GM21423 (cell line): ENCODE measurements at regions not wholly inside any gene's neighbourhood (a gene's known extent, or its start where the extent isn't known, plus 50 kb on each side); places are given as distances from the start of the nearest gene placed in this dataset.

Experiments
- ATAC-seq: cut with Tn5 transposase; IDR thresholded peaks from one replicate; pipeline ENCODE4 v1.9.1; 2021; ENCODE audit warnings: mild to moderate bottlenecking, moderate library complexity; ENCODE audit not compliant: unreplicated experiment

DNA sequence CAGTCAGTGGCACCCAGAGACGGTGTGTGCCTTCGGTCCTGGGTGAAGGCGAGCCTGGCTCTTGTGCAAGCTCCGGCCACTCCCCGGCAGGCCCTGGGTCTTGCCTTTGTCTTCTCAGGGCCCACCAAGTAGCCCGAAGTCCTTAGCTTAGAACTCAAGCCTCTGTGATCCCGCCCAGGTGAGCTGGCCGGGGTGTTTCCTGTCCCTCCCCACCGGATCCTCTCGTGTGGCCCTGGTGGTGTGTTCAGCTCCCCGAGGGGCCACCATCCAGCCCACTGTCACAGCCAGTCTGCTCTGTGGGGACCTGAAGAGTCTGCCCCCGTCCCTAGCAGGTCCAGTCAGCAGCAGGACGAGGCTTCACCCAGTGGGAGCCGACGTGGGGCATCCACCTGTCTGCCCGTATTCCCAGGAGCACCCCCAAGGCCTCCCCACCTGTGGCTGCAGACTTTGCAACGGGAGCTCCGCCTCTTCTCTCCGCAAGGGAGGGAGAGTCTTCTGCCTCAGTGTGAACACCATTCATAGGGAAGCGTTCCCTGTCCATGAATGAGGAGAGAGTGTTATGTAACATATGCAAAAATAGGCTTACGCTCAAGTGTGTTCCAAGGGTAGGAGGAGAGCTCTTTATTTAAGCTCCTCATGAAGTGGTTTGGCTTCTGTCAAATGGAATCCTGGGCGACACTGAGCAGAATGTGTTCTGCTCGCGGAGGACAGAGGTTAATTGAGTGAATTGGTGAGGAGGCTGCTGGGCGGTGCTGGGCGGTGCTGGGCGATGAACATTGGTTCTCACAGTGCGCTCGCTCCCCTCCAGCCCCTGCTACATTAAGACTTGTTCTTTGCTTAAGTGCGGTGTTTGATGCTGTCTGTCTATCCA, 108.9 kb downstream of the CRYAA start:
- ATAC-seq, result no peak

DNA sequence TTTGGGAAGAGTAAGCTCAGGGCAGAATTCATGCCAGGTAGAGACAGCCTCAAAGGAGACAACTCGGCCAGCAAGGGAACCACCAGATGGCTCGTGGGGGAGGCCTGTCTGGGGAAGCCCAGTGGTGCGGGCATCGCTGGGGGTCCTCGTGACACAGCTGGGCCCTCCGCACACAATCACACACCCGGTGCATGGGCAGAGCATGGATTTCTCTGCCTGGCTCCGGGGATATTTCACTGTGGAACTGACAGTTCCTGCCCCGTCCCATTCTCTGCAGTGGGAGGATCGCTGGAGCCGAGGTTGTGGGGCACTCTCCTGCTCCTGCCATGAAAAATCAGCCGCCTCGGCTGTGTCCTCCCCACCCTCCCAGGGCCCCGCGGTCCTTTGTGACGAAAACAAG, 108.0 kb downstream of the CRYAA start:
- ATAC-seq, result no peak

DNA sequence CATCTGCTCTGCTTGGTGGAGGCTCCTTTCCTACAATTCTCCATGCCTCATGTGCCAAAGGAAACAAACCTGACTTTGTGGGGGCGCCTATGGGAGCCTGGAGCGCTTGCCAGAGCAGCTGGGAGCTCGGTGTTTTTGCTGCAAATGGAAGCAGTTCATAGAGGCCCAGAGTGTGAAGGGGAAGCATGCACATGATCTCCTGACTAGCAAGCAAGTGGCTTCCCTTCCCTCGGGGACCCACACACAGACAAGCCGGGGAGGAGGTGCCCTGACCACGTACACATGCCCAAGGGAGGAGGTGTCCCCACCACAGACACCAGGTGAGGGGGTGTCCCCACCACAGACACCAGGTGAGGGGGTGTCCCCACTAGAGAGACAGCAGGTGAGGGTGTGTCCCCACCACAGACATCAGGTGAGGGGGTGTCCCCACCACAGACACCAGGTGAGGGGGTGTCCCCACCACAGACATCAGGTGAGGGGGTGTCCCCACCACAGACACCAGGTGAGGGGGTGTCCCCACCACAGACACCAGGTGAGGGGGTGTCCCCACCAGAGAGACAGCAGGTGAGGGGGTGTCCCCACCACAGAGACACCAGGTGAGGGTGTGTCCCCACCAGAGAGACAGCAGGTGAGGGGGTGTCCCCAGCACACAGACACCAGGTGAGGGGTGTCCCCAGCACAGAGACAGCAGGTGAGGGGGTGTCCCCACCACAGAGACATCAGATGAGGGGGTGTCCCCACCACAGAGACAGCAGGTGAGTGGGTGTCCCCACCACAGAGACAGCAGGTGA, 106.8 kb downstream of the CRYAA start:
- no peak for ATAC-seq

DNA sequence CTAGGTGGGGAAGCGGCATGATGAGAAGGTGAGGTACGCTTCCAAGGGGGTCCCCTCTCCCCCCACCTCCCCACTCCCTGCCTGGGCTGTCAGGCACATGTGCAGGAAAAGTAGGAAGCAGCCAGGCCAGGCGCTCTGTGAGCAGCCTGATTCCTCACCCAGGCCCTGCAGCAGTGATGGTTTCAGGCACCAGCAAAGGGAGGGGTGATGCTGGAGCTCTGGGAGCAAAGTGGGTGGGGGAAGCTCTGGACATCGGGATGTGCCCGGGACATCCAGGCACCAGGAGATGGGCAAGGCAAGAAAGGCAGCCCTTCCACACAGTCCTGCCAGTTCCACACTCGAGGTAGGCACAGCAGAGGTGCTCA, 106.1 kb downstream of the CRYAA start:
- ATAC-seq, result no peak

DNA sequence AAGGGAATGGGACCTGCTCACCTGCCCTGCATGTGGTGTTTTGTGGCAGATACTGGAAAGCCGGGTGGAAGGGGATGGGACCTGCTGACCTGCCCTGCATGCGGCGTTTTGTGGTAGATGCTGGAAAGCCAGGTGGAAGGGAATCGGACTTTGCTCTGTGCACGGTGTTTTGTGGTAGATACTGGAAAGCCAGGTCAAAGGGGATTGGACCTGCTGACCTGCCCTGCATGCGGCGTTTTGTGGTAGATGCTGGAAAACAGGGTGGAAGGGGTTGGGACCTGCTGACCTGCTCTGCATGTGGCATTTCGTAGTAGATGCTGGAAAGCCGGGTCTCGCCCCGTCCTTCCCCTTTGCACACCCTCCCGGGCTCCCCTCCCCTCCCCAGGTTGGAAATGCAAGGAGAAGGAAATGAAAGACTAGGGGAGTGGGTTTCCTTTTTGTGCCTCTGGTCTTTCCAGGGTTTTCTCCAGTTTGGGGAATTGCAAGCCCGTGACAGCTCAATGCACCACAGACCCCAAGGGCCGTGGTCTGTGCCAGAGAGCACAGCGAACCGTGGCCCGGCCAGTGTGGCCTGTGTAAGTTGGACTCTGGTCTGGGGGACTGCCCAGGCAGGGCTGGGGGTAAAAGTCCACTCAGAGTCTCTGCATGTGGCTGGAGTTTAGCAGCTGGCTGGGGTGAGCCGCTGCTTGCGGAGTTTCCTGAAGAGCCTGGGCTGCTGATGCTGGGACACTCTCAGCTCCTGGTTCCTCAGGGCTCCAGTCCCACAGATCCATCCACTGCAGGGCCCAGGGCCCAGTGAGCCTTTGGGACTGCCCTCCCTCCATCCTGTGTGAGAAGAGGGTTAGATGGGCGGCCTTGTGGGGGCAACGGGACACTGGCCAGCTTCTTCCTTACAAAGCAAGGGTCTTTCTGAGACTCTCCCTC, 105.5 kb downstream of the CRYAA start:
- no peak for ATAC-seq

DNA sequence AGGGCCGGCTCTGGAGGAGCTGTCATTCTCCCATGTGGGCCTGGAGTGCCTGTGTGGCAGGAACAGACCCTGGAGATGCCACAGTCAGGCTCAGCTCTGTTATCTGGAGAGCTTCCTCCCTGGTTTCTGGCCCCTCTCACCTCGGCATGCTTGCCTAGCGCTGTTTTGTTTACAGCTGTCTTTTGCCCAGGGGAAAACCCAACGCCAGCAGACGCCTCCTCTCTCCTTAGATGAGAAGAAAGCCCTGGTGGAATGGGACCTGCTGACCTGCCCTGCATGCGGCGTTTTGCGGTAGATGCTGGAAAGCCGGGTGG, 104.9 kb downstream of the CRYAA start:
- ATAC-seq, result no peak

DNA sequence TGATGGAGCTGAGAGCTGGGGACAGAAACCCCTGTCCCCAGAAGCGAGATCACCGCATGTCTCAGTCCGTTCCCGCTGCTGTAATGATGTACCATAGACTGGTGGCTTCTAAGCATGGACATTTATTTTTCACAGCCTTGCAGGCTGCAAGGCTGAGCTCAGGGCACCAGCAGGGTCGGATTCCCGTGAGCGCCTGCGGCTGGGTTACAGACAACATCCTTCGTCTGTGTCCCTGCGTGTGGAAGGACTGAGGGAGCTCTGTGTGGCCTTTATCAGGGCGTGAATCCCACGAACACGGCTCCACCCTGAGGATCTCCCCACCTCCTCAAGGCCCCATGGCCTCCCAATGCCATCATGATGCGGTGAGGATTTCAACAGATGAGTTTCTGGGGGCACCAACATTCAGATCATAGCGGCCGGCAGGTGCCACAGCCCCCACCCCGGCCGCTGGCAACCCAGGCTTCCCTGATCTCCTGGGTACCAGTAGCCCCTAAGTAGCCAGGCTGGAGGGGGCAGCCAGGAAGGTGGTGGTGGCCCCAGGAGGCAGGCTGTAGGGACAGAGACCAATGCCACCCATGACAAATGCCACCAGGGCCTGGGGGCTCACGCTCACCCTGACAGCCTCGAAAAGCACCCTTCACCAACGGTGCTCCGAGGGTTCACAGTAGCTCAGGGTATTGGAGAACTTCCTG, 104.4 kb downstream of the CRYAA start:
- ATAC-seq, result no peak

DNA sequence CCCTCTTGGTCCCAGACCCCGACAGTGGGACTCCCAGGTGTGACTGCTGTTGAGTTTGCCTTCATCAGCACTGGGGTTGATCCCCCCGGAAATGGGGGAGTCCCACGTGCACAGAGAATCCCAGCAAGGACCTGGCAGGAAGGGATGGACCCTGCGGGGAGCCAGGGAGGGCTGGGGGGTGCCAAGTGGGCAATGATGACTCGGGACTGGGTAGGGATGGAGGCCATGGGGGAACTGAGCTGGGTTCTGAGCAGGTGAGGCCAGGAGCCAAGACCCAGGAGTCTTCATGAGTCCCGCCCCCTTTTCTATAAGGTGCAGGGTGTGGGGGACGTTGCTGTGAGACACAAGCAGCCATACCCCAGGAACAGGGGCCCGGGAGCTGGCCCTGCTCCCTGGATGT, 103.8 kb downstream of the CRYAA start:
- no peak for ATAC-seq

DNA sequence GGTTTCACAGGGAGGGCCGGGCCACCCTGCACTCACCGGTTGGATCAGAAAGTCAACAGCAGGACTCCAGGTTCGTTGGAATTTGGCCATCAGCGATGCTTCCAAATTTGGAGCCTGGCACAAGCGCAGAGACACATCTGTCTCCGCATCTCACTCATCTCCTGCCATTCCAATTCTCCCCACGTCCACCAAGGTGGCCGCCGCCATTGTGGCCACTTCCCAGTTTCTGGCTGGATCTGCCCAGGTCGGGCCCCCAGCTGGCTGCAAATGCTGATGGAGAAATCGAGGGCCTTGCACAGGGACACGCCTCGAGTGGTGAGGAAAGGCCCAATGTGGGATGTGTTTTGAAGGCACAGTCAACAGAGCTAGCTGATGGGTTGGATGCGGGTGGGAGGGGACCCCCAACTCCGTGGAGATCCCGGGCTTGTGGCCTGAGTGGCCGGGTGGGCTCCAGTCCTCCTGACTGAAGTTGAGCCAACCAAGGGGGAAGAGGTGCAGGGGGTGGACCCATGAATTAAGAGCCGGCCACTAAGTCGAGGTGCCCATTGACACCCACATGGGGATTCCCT, 102.7 kb downstream of the CRYAA start:
- ATAC-seq, result no peak

DNA sequence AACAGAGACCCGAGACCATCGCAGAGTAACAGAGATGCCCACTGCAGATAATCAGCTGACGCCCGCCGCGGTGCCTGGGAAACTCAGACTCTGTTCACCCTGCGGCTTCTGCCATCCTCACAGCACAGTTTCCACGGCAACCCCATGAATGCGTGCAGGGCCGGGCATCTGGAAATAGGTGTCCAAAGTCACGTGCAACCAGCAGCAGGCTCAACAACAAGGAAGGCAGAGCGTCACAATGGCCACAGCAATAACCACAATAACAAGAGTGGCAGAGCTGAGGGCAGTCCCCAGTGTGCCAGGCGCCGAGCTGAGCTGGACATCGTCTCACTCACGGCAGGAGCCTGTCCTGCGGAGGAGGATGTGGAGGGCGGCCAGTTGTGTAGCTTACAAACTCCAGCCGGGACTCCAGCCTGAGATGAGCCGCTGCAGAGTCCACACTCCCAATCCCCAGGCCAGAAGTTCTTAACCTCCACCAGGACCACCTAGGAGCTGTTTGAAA, 102.0 kb downstream of the CRYAA start:
- ATAC-seq, result no peak

DNA sequence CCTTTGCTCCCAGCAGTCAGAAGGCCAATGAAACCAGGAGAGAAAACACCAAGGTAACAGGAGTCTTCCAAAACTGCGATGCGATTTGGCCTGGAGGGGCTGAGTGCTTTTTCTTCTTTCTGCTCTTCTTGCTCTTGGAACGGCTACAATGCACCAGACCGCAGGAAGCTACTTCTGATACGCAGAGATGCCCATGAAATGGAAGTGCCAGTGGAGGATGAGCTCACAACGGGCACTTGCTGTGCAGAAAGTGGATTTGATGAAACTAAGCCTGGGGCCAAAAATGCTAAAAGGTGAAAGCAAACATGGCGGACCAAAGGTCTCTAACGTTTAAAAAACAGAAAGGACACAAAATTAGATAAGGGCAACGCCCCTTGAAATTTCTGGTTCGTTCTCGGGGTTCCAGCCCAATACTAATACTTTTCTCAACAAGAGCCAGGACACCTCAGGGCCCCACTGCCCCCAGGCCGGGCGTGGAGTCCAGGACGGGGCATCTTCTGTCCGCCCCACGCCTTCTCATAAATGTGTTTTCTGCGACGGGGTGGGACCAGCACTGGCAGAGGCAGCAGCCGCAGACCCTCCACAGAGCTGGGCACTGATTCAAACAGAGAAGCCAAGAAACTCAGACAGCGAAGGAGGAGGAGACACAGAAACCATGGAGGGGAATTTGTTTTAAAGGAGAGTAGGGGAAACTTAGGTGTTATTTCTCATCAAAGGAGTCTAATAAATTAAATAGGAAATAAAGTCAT, 101.3 kb downstream of the CRYAA start:
- ATAC-seq, result no peak

DNA sequence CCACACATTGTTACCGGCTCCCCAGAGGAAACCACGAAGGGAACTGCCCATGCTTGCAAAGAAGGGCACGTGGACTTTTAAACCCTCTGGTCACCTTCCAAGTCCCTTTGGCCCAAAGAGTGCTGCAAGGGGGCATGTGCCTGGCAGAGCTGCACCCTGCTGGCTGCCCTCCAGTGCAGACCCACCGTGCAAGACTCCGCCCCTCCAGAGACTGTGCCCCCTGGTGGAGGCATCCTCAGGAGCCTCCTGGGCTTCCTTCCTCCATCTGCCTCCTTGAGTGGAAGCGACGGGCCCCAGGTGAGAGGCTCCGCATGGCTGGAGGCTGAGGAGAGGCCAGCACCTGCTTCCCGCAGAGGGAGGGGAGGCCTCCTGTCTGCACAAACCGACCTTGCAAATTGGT, 100.6 kb downstream of the CRYAA start:
- ATAC-seq, result no peak

DNA sequence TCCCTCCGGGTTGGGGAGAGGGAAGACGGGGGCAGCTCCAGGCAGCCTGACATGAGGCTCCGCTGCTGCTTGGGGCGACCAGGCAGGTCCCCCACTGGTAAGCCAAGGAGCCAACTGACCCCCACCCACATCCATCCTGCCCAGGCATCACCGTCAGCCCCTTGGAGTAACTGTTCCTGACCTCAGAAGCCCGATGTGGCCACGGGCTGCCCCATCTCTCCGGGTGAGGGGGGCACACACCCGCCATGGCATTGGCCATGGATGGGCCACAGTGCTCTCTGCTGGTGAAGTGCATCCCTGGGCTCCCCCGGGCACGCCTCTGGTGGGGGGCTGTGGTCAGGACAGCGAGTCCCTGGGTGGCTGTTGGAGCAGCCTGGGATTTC, 100.0 kb downstream of the CRYAA start:
- ATAC-seq, result no peak

DNA sequence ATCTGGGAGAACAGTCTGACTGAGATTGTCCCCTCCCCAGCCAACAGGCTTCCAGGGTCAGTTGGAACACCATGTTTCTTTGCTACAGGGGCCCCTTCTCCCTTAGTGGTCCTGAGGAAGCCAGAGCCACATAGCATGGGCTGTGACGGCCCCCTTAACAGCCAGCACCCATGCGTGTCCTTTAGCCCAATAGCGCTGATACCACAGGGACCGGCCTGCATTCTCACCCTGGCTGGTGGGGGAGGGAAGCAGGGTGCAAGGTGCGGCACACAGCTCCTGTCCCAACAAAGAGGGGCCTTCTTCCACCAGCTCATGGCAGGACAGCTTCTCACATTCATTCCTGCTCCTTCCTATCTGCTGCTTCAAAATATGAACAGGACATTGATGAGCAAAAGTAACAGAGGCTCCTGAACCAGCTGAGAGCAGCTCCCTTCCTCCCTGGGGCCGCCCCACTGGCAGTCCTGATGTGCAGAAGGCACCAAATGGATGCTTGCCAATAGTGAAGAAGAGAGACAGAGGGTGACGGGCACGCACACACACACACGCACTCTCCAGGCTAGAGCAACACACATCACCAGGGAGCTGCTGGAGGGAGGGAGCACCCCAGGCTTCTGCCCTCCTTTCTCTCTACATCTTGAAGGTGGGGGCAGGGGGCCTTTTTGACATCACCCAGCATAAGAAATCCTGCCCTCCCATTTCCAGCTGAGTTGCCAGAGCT, 99.4 kb downstream of the CRYAA start:
- ATAC-seq, result no peak

DNA sequence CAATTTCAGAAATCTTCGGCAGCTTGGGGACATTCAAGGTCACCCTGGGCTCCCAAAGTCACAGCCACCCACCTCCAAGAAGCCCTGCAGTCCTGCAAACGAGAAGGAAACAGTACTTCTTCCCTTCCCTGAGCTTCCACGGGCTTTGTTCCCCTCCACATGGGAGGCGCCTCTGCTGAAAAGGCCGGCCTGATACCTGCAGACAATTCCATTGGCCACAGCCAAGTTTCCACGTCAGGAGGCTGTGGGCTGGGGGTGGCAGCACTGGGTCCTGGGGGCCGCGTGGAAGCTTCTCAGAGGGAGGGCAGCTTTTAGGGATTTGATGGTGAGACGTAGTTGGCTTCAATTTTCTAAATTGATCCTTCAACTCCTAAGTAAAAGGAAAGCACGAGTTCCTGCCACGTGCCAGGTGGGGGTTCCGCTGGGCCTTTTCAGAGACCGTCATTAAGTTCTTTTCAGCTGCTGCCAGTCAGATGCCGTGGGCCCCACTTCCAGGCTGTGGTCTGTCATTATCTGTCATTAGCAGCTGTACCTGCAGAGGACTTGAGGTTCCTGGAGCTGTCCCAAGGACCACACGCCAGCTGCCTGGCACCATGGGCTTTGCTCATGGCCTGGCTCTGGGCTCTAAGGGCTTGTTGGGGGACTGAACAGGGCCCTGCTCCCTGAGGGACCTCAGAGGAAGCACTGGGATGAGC, 98.7 kb downstream of the CRYAA start:
- ATAC-seq, result no peak

DNA sequence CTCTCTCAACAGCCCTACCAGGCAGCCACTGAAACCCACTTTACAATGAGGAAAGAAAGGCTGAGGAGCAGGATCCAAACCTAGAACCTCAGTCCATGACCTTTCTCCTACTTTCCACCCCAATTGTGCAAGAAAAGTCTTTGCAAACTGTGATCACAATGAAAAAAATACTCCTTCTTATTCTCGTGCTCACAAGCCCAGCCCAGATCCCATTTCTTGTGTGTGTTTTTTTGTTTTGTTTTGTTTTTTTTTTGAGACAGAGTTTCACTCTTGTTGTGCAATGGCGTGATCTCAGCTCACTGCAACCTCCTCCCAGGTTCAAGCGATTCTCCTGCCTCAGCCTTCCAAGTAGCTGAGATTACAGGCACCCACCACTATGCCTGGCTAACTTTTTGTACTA, 97.7 kb downstream of the CRYAA start:
- ATAC-seq, result no peak

DNA sequence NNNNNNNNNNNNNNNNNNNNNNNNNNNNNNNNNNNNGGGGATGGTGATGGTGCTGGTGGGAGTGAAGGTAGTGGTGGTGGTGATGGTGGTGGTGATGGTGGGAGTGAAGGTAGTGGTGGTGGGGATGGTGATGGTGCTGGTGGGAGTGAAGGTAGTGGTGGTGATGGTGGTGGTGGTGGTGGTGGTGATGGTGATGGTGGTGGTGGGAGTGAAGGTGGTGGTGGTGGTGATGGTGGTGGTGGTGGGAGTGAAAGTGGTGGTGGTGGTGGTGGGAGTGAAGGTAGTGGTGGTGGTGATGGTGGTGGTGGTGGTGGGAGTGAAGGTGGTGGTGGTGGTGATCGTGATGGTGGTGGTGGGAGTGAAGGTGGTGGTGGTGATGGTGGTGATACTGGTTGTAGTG, 93.6 kb downstream of the CRYAA start:
- ATAC-seq, result no peak
